Stimulated activated naive CD8-positive, alpha-beta T cell treated with anti-CD3 and anti-CD28 coated beads, Interleukin-15, Interleukin-2, amounts not matched to agents 100 ng/mL and 50 ng/mL, for 24 hours (primary cell): ENCODE measurements at regions not wholly inside any gene's neighbourhood (a gene's known extent, or its start where the extent isn't known, plus 50 kb on each side); places are given as distances from the start of the nearest gene placed in this dataset.

ENCODE experiments used
- H3K27ac Mint-ChIP-seq: one replicate; pipeline ENCODE4 v1.8.0; 2021; ENCODE audit warnings: mild to moderate bottlenecking, mixed read lengths
- H3K27me3 Mint-ChIP-seq: one replicate; pipeline ENCODE4 v1.8.0; 2021; ENCODE audit warnings: mixed read lengths
- H3K36me3 Mint-ChIP-seq: one replicate; pipeline ENCODE4 v1.8.0; 2021; ENCODE audit warnings: low read depth, mixed read lengths
- H3K4me1 Mint-ChIP-seq: one replicate; pipeline ENCODE4 v1.8.0; 2021; ENCODE audit warnings: low read depth, mixed read lengths
- H3K4me3 Mint-ChIP-seq: one replicate; pipeline ENCODE4 v1.8.0; 2021; ENCODE audit warnings: mild to moderate bottlenecking, mixed read lengths
- H3K9me3 Mint-ChIP-seq: one replicate; pipeline ENCODE4 v1.8.0; 2021; ENCODE audit warnings: mixed read lengths

DNA sequence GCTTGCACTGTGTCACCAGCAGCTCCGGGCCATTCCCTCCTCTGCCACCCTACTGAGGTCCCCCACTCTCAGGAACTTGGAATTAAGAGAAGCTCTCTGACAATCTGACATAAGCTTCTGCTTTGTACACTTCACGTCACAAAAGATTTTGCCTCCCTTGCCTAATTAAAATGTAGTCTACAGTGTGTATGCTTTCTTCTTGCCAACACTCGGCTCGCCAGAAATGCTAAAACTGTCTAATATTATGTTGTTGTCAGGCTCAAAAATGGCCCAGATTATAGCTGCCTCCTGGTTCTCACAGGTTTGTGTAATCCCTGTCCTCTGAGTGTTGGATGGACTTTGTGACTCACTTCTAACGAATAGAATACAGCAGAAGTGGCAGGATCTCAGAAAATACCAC is 474.7 kb downstream of the MBD2 start:
- Mint-ChIP-seq H3K27ac (no peak overlapping the region), H3K9me3 (no peaks in the 10 kb centered on the region), H3K36me3 (no peaks in the 10 kb centered on the region), H3K4me1 (no peaks in the 10 kb centered on the region), H3K27me3 (no peaks in the 10 kb centered on the region), H3K4me3 (no peak overlapping the region)

DNA sequence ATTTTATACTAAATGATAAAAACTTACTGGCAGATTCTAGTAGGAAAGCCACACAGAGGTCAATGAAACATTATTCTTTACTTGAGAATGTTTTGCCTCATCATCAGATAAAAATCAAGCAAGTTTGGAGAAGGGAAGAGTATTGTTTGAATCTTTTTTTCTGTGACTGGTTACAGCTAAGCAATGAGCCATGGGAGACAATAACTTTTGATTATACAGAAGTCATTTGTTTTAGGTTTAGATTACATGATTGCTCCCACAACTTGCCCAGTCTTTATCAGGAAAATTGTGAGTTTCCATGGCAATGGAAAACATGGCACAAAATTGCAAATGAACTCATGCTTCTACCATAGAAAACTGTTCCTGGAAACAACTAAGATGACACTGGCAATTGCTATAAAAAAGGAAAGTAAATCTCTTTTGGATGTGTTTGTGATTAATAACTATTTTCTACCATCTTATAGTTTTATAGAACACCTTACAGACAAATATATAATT is 476.8 kb downstream of the MBD2 start:
- H3K27ac Mint-ChIP-seq = no peak overlapping the region
- no peak overlapping the region for H3K4me3 Mint-ChIP-seq
- H3K36me3 Mint-ChIP-seq = no peaks in the 10 kb centered on the region
- no peaks in the 10 kb centered on the region for H3K27me3 Mint-ChIP-seq
- no peaks in the 10 kb centered on the region for H3K4me1 Mint-ChIP-seq
- H3K9me3 Mint-ChIP-seq = peaks cover 3% of the 10 kb centered on the region

GRCh38 chr18:53747210-53747609 is 477.3 kb downstream of the MBD2 start:
- Mint-ChIP-seq H3K4me3 (no peak overlapping the region), H3K36me3 (no peaks in the 10 kb centered on the region), H3K9me3 (peaks cover 3% of the 10 kb centered on the region), H3K27ac (no peak overlapping the region), H3K27me3 (no peaks in the 10 kb centered on the region), H3K4me1 (no peaks in the 10 kb centered on the region)

- Mint-ChIP-seq H3K4me1 (no peaks in the 10 kb centered on the region), H3K9me3 (peaks cover 3% of the 10 kb centered on the region), H3K27ac (no peak overlapping the region), H3K27me3 (no peaks in the 10 kb centered on the region), H3K36me3 (no peaks in the 10 kb centered on the region), H3K4me3 (no peak overlapping the region)
Measured at GRCh38 chr18:53745986-53746385, 478.5 kb downstream of the MBD2 start.

DNA sequence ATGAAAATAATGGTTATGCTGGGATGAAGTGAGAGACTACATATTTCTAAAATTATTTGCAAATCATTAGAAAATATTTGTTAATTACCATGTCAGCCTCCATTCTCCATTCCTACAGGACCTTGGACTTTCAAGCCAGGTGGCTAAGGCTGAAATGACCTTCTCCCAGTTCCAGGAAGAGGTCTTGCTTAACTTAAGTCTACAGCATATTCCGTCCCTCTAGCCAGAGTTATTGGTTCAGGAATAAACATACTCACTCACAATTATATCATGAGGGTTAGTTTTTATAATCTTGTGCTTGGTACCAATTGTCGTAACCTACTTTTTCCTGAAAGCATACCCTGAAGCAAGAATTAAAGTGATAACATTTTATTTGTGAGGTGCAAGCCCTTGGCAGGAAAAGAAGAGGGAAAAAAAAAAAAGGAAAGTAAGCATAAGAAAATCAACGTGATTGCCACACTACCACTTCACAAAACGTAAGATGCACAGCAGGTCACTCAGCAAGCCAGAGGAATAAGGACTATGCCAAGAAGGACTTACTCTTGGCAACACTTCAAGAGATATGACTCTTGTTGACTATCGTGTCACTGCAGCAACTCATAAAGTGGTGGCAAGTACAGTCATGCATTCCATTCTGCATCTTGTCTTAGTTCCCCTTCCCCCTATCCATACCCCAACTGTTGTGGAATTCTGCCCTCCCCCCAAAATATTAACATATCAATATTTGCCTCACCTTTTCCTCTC is 479.1 kb downstream of the MBD2 start:
- H3K27ac Mint-ChIP-seq = no peak overlapping the region
- no peaks in the 10 kb centered on the region for H3K27me3 Mint-ChIP-seq
- peaks cover 3% of the 10 kb centered on the region for H3K9me3 Mint-ChIP-seq
- H3K4me3 Mint-ChIP-seq = no peak overlapping the region
- no peaks in the 10 kb centered on the region for H3K4me1 Mint-ChIP-seq
- H3K36me3 Mint-ChIP-seq = no peaks in the 10 kb centered on the region

GRCh38 chr18:53739700-53740099 is 484.8 kb downstream of the MBD2 start:
- no peaks in the 10 kb centered on the region for H3K36me3 Mint-ChIP-seq
- H3K27me3 Mint-ChIP-seq = no peaks in the 10 kb centered on the region
- no peaks in the 10 kb centered on the region for H3K4me1 Mint-ChIP-seq
- H3K27ac Mint-ChIP-seq = no peak overlapping the region
- peaks cover 3% of the 10 kb centered on the region for H3K9me3 Mint-ChIP-seq
- H3K4me3 Mint-ChIP-seq = no peak overlapping the region

DNA sequence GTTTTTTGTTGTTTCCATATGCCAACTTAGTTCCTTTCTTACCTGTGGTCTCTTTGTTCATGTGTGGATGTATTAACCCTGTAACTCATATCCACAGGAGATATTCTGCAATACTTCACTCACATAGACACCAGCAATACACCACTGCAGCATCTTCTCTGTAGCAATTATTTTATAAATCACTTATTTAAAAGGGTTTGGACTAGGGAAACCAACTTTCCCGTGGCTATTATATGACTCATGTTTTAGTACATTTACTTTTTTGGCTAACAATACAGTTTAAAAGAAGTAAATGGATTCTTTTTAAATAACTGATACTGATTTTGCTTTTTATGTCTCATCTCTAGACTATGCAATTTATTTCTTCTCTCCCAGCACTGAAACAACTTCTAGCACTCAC is 488.9 kb downstream of the MBD2 start:
- H3K4me3 Mint-ChIP-seq = no peak overlapping the region
- peaks cover 5% of the 10 kb centered on the region for H3K9me3 Mint-ChIP-seq
- no peaks in the 10 kb centered on the region for H3K36me3 Mint-ChIP-seq
- no peak overlapping the region for H3K27ac Mint-ChIP-seq
- H3K4me1 Mint-ChIP-seq = no peaks in the 10 kb centered on the region
- H3K27me3 Mint-ChIP-seq = no peaks in the 10 kb centered on the region

GRCh38 chr18:53715243-53715853 is 509.1 kb downstream of the MBD2 start:
- no peaks in the 10 kb centered on the region for H3K27me3 Mint-ChIP-seq
- peaks cover 5% of the 10 kb centered on the region for H3K9me3 Mint-ChIP-seq
- H3K36me3 Mint-ChIP-seq = no peaks in the 10 kb centered on the region
- H3K4me3 Mint-ChIP-seq = no peak overlapping the region
- H3K27ac Mint-ChIP-seq = no peak overlapping the region
- H3K4me1 Mint-ChIP-seq = no peaks in the 10 kb centered on the region

DNA sequence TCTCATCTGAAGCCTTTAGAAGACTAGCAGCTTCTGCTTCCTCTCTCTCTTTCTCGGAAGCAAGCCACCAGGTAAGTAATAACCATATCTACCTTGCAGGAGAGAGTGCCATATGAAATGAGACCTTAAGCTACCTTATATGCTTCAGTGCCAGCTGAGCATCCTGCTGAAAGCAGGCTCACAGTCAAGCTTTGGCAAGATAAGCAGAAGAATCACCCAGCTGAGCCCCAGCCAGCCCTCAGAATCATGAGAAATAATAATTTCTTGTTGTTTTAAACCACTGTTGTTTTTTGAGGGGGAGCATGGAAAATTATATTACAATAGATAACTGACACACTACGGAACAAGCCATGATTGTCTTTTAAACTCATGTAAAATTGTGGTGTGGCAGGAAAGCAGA is 514.4 kb downstream of the MBD2 start:
- Mint-ChIP-seq H3K9me3 (no peaks in the 10 kb centered on the region), H3K36me3 (no peaks in the 10 kb centered on the region), H3K27ac (no peak overlapping the region)

DNA sequence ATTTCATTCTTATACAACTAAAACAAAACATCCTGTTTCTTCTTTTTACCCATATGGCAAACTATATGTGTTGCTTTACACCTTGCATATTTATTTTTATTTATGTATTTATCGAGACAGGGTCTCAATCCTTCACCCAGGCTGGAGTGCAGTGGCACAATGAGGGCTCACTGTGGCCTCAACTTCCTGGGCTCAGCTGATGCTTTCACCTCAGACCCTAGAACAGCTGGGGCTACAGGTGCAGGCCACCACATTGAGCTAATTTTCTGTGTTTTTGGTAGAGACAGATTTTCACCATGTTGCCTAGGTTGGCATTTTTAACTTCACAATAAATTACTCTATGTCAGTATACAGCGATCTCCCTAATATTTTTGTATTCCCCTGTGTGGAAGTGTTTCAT is 522.0 kb downstream of the MBD2 start:
- Mint-ChIP-seq H3K4me1 (no peaks in the 10 kb centered on the region), H3K36me3 (no peaks in the 10 kb centered on the region), H3K27ac (no peak overlapping the region), H3K27me3 (no peaks in the 10 kb centered on the region), H3K4me3 (no peak overlapping the region), H3K9me3 (peaks cover 8% of the 10 kb centered on the region)

More for the DNA sequence above, 514.4 kb downstream of the MBD2 start:
- H3K27me3 Mint-ChIP-seq = no peaks in the 10 kb centered on the region
- no peak overlapping the region for H3K4me3 Mint-ChIP-seq
- H3K4me1 Mint-ChIP-seq = no peaks in the 10 kb centered on the region

DNA sequence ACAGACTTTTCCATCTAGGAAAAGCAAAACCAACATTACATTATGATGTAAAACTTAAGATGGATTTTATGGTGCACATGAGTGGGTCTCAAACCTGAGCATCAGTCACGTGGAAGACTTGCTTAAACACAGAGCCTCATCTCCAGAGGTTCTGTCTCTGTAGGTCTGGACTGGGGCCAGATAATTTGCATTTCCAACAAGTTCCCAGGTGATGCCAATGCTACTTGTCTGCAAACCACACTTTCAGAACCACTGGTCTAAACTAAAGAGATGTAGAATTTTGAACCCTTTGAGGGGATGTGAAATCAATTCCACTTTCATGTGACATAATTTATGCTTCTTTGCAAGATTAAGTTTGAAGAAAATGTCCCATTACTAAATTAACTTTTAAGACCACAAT is 522.8 kb downstream of the MBD2 start:
- Mint-ChIP-seq H3K4me3 (no peak overlapping the region), H3K9me3 (peaks cover 8% of the 10 kb centered on the region), H3K36me3 (no peaks in the 10 kb centered on the region), H3K4me1 (no peaks in the 10 kb centered on the region), H3K27me3 (no peaks in the 10 kb centered on the region), H3K27ac (no peak overlapping the region)

GRCh38 chr18:53698907-53699306 is 525.6 kb downstream of the MBD2 start:
- Mint-ChIP-seq H3K4me3 (no peak overlapping the region), H3K36me3 (no peaks in the 10 kb centered on the region), H3K4me1 (no peaks in the 10 kb centered on the region), H3K27ac (no peak overlapping the region), H3K9me3 (peaks cover 8% of the 10 kb centered on the region), H3K27me3 (no peaks in the 10 kb centered on the region)

- H3K4me3 Mint-ChIP-seq = no peak overlapping the region
- H3K27me3 Mint-ChIP-seq = no peaks in the 10 kb centered on the region
- H3K4me1 Mint-ChIP-seq = no peaks in the 10 kb centered on the region
- H3K27ac Mint-ChIP-seq = no peak overlapping the region
- peaks cover 6% of the 10 kb centered on the region for H3K9me3 Mint-ChIP-seq
- H3K36me3 Mint-ChIP-seq = no peaks in the 10 kb centered on the region
Measured at GRCh38 chr18:53689886-53690285, 534.6 kb downstream of the MBD2 start.

DNA sequence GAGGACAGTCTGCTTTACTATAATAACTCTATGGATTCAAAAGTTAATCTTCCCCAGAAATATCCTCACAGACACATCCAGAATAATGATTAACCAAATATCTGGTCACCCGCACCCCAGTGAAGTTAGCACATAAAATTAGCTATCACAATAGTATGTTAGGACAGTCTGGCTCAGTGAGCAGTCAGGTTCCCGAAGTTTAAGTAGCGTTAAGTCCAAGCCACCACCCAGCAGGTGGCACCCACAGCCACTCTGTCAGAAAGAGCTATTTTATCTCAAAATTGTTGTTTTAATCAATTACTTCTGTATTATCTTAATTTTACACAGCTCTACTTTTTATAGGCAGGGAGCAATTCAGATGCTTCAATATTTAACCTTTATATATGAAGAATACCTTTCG is 537.5 kb downstream of the MBD2 start:
- no peaks in the 10 kb centered on the region for H3K27me3 Mint-ChIP-seq
- peaks cover 6% of the 10 kb centered on the region for H3K9me3 Mint-ChIP-seq
- H3K4me3 Mint-ChIP-seq = no peak overlapping the region
- no peaks in the 10 kb centered on the region for H3K4me1 Mint-ChIP-seq
- no peak overlapping the region for H3K27ac Mint-ChIP-seq
- H3K36me3 Mint-ChIP-seq = no peaks in the 10 kb centered on the region

- Mint-ChIP-seq H3K36me3 (no peaks in the 10 kb centered on the region), H3K4me1 (no peaks in the 10 kb centered on the region), H3K27ac (no peak overlapping the region), H3K9me3 (peaks cover 3% of the 10 kb centered on the region), H3K27me3 (no peaks in the 10 kb centered on the region), H3K4me3 (no peak overlapping the region)
Measured at GRCh38 chr18:53682796-53683195, 541.7 kb downstream of the MBD2 start.

- Mint-ChIP-seq H3K4me1 (no peaks in the 10 kb centered on the region), H3K27me3 (no peaks in the 10 kb centered on the region), H3K27ac (no peak overlapping the region), H3K36me3 (no peaks in the 10 kb centered on the region), H3K9me3 (peaks cover 5% of the 10 kb centered on the region), H3K4me3 (no peak overlapping the region)
Measured at GRCh38 chr18:53677480-53677879, 547.0 kb downstream of the MBD2 start.
